ENCODE measurements at regions not wholly inside any gene's neighbourhood (a gene's known extent, or its start where the extent isn't known, plus 50 kb on each side); places are given as distances from the start of the nearest gene placed in this dataset.

- CTCF ChIA-PET, result no interaction called here
- H3K9me3 Mint-ChIP-seq (ENCODE audit: low read depth, unreplicated experiment), result no peaks in the 10 kb centered on the region
- H3K36me3 Mint-ChIP-seq (ENCODE audit: insufficient read depth, unreplicated experiment), result no peaks in the 10 kb centered on the region
- no peak for DNase-seq
- TF ChIP-seq CTCF (IDR thresholded peaks at IDR 0.05; ENCODE audit: unreplicated experiment), result no peak
- BruUV-seq (replicated peaks), result no TSS peak
- H3K27ac Mint-ChIP-seq (ENCODE audit: unreplicated experiment), result no peak overlapping the region
- no peaks in the 10 kb centered on the region for H3K4me1 Mint-ChIP-seq (ENCODE audit: low read depth, unreplicated experiment)
- H3K27me3 Mint-ChIP-seq (ENCODE audit: unreplicated experiment), result no peaks in the 10 kb centered on the region
- intact Hi-C loops (cut with micrococcal nuclease; ENCODE audit: unreplicated experiment), result no loop called here
- no peak overlapping the region for H3K4me3 Mint-ChIP-seq (ENCODE audit: low read depth, unreplicated experiment)
Measured at GRCh38 chrX:7378406-7378805, 230.5 kb upstream of the PUDP start.

GRCh38 chrX:7372825-7373525 is 225.0 kb upstream of the PUDP start:
- H3K27me3 Mint-ChIP-seq (ENCODE audit: unreplicated experiment), result no peaks in the 10 kb centered on the region
- intact Hi-C loops (cut with micrococcal nuclease; ENCODE audit: unreplicated experiment), result no loop called here
- BruUV-seq (replicated peaks), result no TSS peak
- DNase-seq, result no peak
- H3K36me3 Mint-ChIP-seq (ENCODE audit: insufficient read depth, unreplicated experiment), result no peaks in the 10 kb centered on the region
- no peaks in the 10 kb centered on the region for H3K4me1 Mint-ChIP-seq (ENCODE audit: low read depth, unreplicated experiment)
- no peak overlapping the region for H3K4me3 Mint-ChIP-seq (ENCODE audit: low read depth, unreplicated experiment)
- CTCF ChIA-PET, result no interaction called here
- H3K27ac Mint-ChIP-seq (ENCODE audit: unreplicated experiment), result no peak overlapping the region
- no peak for TF ChIP-seq CTCF (IDR thresholded peaks at IDR 0.05; ENCODE audit: unreplicated experiment)
- no peaks in the 10 kb centered on the region for H3K9me3 Mint-ChIP-seq (ENCODE audit: low read depth, unreplicated experiment)

- Mint-ChIP-seq H3K27ac (ENCODE audit: unreplicated experiment) (no peak overlapping the region), H3K4me1 (ENCODE audit: low read depth, unreplicated experiment) (no peaks in the 10 kb centered on the region), H3K9me3 (ENCODE audit: low read depth, unreplicated experiment) (no peaks in the 10 kb centered on the region), H3K36me3 (ENCODE audit: insufficient read depth, unreplicated experiment) (no peaks in the 10 kb centered on the region), H3K27me3 (ENCODE audit: unreplicated experiment) (no peaks in the 10 kb centered on the region), H3K4me3 (ENCODE audit: low read depth, unreplicated experiment) (no peak overlapping the region)
- CTCF ChIA-PET, result no interaction called here
- intact Hi-C loops (cut with micrococcal nuclease; ENCODE audit: unreplicated experiment), result no loop called here
- no peak for TF ChIP-seq CTCF (IDR thresholded peaks at IDR 0.05; ENCODE audit: unreplicated experiment)
- DNase-seq, result no peak
- no TSS peak for BruUV-seq (replicated peaks)
Measured at GRCh38 chrX:7362111-7362510, 214.2 kb upstream of the PUDP start.

- Mint-ChIP-seq H3K4me1 (ENCODE audit: low read depth, unreplicated experiment) (no peaks in the 10 kb centered on the region), H3K36me3 (ENCODE audit: insufficient read depth, unreplicated experiment) (no peaks in the 10 kb centered on the region), H3K27me3 (ENCODE audit: unreplicated experiment) (no peaks in the 10 kb centered on the region), H3K4me3 (ENCODE audit: low read depth, unreplicated experiment) (no peak overlapping the region), H3K27ac (ENCODE audit: unreplicated experiment) (no peak overlapping the region), H3K9me3 (ENCODE audit: low read depth, unreplicated experiment) (no peaks in the 10 kb centered on the region)
- no peak for DNase-seq
- BruUV-seq (replicated peaks), result no TSS peak
- CTCF ChIA-PET, result no interaction called here
- intact Hi-C loops (cut with micrococcal nuclease; ENCODE audit: unreplicated experiment), result no loop called here
- TF ChIP-seq CTCF (IDR thresholded peaks at IDR 0.05; ENCODE audit: unreplicated experiment), result no peak
Measured at GRCh38 chrX:7351926-7352325, 204.0 kb upstream of the PUDP start.
